Stomach (tissue), 4 donors: ENCODE measurements at regions not wholly inside any gene's neighbourhood (a gene's known extent, or its start where the extent isn't known, plus 50 kb on each side); places are given as distances from the start of the nearest gene placed in this dataset.

Experiments used
- CTCF ChIP-seq, 7 experiments: fragments of 450-650 bp in 4 of 7; fragments of 200-600 bp in 3 of 7; sonication (generic) in 3 of 7; IDR thresholded peaks; one replicate each; pipeline ENCODE4 v1.5.1; 2016 to 2019; ENCODE audit warnings: antibody characterized with exemption in 7 of 7, control low read depth in 2 of 7, mild to moderate bottlenecking in 1 of 7
- EP300 ChIP-seq: sonication (generic); formaldehyde crosslinking; IDR thresholded peaks from one replicate; pipeline ENCODE4 v1.6.1; 2017; ENCODE audit warnings: antibody characterized with exemption
- POLR2AphosphoS5 ChIP-seq, 3 donors: sonication (generic); formaldehyde crosslinking; IDR thresholded peaks; one replicate each; pipeline ENCODE4 v1.6.1; 2016; ENCODE audit warnings: antibody characterized with exemption in 3 of 3

- TF ChIP-seq CTCF (IDR thresholded peaks at IDR 0.05) = no peak
- no peak for TF ChIP-seq POLR2AphosphoS5 (IDR thresholded peaks at IDR 0.05)
- no peak for TF ChIP-seq EP300
Measured at GRCh38 chr2:66014450-66014849, 420.5 kb upstream of the MEIS1 start.
